RPMI7951 (cell line): ENCODE measurements at regions not wholly inside any gene's neighbourhood (a gene's known extent, or its start where the extent isn't known, plus 50 kb on each side); places are given as distances from the start of the nearest gene placed in this dataset.

Experiments used
- DNase-seq: peaks from one replicate; pipeline ENCODE4 v3.0.0-alpha.2; 2012; ENCODE audit warnings: low read depth

DNA sequence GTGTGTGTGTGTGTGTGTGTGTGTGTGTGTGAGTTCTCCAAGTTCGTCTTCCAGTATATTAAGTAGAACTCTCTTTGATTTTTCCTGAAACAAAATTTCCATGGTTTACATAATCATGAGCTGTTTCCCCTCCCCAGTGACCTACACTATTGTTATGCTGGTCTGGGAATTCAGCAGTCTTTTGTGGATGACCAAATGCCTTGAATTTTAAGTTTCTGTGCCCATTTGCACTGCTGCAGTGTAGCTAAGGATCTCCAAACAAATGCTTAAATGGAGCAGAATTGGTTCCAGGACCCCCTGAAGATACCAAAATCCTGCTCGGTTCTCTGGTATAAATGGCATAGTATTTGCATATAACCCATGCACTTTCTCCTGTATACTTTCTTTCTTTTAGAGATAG is 77.2 kb upstream of the SLC34A2 start:
- no peak for DNase-seq

DNA sequence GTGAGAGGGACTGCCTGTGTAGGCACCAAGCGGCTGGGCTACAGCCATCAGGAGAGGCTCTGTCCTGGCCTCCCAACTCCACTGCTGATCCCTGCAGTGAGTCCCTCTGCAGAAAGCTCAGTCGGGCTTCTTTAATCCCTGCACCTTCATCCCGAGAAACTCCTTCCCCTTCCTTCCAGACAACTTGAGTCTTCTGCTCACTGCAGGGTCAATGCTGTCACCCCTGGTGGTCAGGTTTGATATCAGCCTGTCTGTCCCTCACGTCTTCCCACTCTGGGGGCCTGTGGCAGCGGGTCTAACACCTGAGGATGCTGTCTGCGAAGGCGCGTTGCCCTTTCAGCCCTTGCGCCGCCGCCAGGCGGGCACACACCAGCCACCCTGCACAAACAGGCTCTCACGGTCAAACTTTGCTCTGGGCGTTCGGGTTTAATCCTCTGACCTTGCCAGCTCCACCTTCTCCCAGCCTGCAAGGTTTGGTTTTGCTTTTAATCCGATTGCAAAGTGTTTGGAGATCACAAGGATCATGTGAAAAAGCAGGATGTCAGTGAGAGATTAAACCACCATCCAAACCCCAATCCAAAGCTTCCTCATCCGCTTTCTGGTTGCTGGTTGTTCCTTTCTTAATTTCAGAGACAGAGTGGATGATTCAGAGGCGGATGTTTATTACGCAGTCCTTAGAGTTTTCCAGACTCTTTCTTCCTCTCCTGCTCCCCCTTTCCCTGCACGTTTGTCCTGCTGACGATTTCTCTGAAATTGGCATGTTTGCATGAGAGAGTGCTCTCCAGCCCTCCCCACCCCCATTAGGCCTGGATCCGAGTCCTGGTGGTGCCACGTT is 74.8 kb upstream of the SLC34A2 start:
- DNase-seq: no peak

- DNase-seq: no peak
Measured at GRCh38 chr4:25585901-25586523, 69.6 kb upstream of the SLC34A2 start.

DNA sequence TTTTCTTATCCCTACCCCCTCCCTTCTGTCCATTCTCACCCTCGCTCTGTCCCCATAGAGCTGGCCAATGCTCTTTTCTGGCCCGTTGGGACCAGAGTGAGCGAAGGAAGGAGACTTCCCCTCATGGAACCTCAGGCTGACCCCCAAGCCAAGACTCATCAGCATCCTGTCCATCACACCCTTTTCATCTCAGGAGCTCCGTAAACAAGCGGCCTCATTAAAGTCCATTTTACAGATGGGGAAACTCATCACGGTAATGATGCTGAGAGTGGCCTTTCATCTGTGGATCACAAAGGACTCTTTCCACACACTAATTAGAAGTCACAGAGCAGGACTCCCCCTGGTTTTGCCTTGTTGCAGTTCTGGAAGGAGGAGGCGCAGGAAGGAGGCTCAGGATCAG is 67.4 kb upstream of the SLC34A2 start:
- no peak for DNase-seq

DNA sequence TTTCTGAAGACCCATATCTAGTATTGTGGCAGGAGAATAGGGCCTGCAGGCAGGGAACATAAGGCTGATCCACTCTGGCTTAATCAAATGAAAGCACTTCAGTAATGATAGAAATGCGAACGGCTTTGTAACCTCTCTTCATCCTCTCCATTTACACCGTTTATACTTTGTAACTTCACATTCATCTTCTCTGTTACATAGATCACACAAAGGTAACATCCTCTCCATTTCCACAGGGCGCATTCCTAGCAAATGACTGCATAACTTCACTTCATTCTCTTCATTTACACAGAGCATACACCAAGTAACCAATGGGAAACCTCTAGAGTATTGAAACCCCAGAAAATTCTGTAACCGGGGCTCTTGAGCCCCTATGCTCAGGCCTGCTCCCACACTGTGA is 65.5 kb upstream of the SLC34A2 start:
- DNase-seq: no peak

DNA sequence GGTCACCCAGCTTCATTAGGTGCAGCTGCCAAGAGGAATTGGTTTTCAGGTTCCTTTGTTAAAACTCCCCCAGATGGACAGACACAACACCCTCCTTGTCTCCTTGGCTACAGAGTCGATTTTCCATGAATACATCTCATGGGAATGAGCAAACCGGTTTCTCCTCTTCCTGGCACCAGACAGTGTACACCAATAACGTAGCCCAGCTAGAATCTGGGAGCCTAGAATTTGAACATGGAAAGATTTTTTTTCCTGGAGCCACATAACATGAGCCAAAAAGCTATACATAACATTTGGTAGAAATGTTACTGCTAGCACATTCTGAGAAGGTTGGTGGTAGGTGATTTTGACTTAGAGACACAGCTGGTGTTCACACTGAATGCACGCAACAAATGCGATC is 62.9 kb upstream of the SLC34A2 start:
- no peak for DNase-seq
